Vagina (tissue), 2 donors: ENCODE measurements at regions not wholly inside any gene's neighbourhood (a gene's known extent, or its start where the extent isn't known, plus 50 kb on each side); places are given as distances from the start of the nearest gene placed in this dataset.

Source experiments
- DNase-seq, 2 donors: peaks; one replicate each; pipeline ENCODE4 v3.0.0-alpha.2; 2017; ENCODE audit errors: extremely low spot score in 2 of 2
- H3K27ac ChIP-seq: fragments of 200-600 bp; sonication (generic); one replicate; pipeline ENCODE4 v1.5.1; 2019
- H3K27me3 ChIP-seq: fragments of 200-600 bp; sonication (generic); one replicate; pipeline ENCODE4 v1.5.1; 2019
- H3K36me3 ChIP-seq, 2 donors: fragments of 200-600 bp; sonication (generic); one replicate each; pipeline ENCODE4 v1.5.1; 2017 to 2019
- H3K4me1 ChIP-seq: fragments of 200-600 bp; sonication (generic); one replicate; pipeline ENCODE4 v1.5.1; 2019
- H3K4me3 ChIP-seq, 2 donors: fragments of 200-600 bp; sonication (generic); 1 replicate in 1 of 2; 2 replicates in 1 of 2; pipeline ENCODE4 v1.5.1; 2016 to 2019
- H3K9me3 ChIP-seq: fragments of 200-600 bp; sonication (generic); one replicate; pipeline ENCODE4 v1.5.1; 2019
- CTCF ChIP-seq, 3 experiments: fragments of 450-650 bp in 2 of 3; fragments of 200-600 bp in 1 of 3; sonication (generic) in 1 of 3; IDR thresholded peaks; one replicate each; pipeline ENCODE4 v1.5.1; 2017 to 2019; ENCODE audit warnings: antibody characterized with exemption in 3 of 3, mild to moderate bottlenecking in 2 of 3, moderate library complexity in 2 of 3
- POLR2A ChIP-seq, 2 donors: fragments of 450-650 bp; IDR thresholded peaks; one replicate each; pipeline ENCODE4 v1.6.1; 2017; ENCODE audit warnings: antibody characterized with exemption in 2 of 2, mild to moderate bottlenecking in 2 of 2, moderate library complexity in 2 of 2
- POLR2AphosphoS5 ChIP-seq, 2 donors: sonication (generic); formaldehyde crosslinking; IDR thresholded peaks; one replicate each; pipeline ENCODE4 v1.9.0; 2017; ENCODE audit warnings: antibody characterized with exemption in 2 of 2, mild to moderate bottlenecking in 2 of 2, low read depth in 1 of 2; ENCODE audit not compliant: insufficient read depth in 1 of 2
- intact Hi-C: fragments of 100-400 bp; cut with DNase I; formaldehyde crosslinking; loops from one replicate; pipeline ENCODE4 v1.15.1; 2023

GRCh38 chr4:135186002-135186401 is 984.4 kb upstream of the PABPC4L start:
- no peak overlapping the region for H3K27ac ChIP-seq
- no peak overlapping the region for H3K4me3 ChIP-seq
- H3K27me3 ChIP-seq = no peaks in the 10 kb centered on the region
- no peaks in the 10 kb centered on the region for H3K9me3 ChIP-seq
- intact Hi-C loops = no loop called here
- no peak for DNase-seq
- no peak for TF ChIP-seq CTCF (IDR thresholded peaks at IDR 0.05)
- TF ChIP-seq POLR2A (IDR thresholded peaks at IDR 0.05) = no peak
- TF ChIP-seq POLR2AphosphoS5 (IDR thresholded peaks at IDR 0.05; ENCODE audit: insufficient read depth in 1 of 2, low read depth in 1 of 2) = no peak
- H3K4me1 ChIP-seq = no peaks in the 10 kb centered on the region
- no peaks in the 10 kb centered on the region for H3K36me3 ChIP-seq

GRCh38 chr4:135185256-135185655 is 983.7 kb upstream of the PABPC4L start:
- H3K36me3 ChIP-seq = no peaks in the 10 kb centered on the region
- intact Hi-C loops = no loop called here
- TF ChIP-seq POLR2A (IDR thresholded peaks at IDR 0.05) (no peak), CTCF (IDR thresholded peaks at IDR 0.05) (no peak), POLR2AphosphoS5 (IDR thresholded peaks at IDR 0.05; ENCODE audit: insufficient read depth in 1 of 2, low read depth in 1 of 2) (no peak)
- H3K27me3 ChIP-seq = no peaks in the 10 kb centered on the region
- DNase-seq = no peak
- no peak overlapping the region for H3K27ac ChIP-seq
- no peak overlapping the region for H3K4me3 ChIP-seq
- H3K9me3 ChIP-seq = no peaks in the 10 kb centered on the region
- H3K4me1 ChIP-seq = no peaks in the 10 kb centered on the region

DNA sequence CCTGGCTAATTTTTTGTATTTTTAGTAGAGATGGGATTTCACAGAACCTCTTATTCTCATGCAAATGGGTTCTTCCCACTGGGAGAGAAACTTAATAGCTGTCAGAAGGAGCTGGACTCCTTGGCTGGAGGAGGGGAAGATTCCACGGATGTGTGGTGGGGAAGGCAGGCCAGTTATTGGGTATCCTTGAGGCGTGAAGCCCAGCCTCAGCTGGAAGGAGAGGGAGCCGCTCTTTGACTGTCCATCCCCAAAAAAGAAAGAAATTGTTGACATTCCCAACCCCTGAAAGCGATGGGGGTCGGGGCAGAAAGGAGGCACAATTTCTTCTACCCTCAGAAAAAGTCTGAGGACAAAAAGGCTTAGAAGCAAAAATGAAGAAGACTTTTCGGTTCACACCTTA is 983.1 kb upstream of the PABPC4L start:
- Histone ChIP-seq H3K27ac (no peak overlapping the region), H3K27me3 (no peaks in the 10 kb centered on the region), H3K9me3 (no peaks in the 10 kb centered on the region), H3K4me3 (no peak overlapping the region), H3K36me3 (no peaks in the 10 kb centered on the region), H3K4me1 (no peaks in the 10 kb centered on the region)
- DNase-seq = no peak
- intact Hi-C loops = no loop called here
- TF ChIP-seq POLR2AphosphoS5 (IDR thresholded peaks at IDR 0.05; ENCODE audit: insufficient read depth in 1 of 2, low read depth in 1 of 2) = no peak
- TF ChIP-seq CTCF (IDR thresholded peaks at IDR 0.05) = no peak
- no peak for TF ChIP-seq POLR2A (IDR thresholded peaks at IDR 0.05)

DNA sequence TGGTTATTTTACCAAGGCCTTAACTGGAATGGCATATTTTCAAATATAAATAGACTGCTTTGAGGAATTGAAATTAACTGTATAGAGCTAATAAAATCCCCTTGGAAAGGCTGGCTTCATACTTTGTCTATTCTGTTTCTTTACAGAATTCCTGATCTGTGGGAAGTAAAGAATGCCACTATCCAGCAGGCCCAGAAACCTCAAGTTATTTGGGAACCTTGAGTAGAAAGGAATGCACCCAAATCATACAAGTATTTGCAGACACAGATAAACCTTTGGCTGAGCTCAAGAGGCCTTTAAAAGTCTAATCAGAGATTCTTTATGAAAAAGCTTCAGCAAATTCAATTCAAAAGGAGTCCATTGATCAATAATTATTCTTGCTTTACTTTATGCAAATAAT is 975.7 kb upstream of the PABPC4L start:
- TF ChIP-seq POLR2A (IDR thresholded peaks at IDR 0.05) (no peak), CTCF (IDR thresholded peaks at IDR 0.05) (no peak), POLR2AphosphoS5 (IDR thresholded peaks at IDR 0.05; ENCODE audit: insufficient read depth in 1 of 2, low read depth in 1 of 2) (no peak)
- intact Hi-C loops = no loop called here

DNA sequence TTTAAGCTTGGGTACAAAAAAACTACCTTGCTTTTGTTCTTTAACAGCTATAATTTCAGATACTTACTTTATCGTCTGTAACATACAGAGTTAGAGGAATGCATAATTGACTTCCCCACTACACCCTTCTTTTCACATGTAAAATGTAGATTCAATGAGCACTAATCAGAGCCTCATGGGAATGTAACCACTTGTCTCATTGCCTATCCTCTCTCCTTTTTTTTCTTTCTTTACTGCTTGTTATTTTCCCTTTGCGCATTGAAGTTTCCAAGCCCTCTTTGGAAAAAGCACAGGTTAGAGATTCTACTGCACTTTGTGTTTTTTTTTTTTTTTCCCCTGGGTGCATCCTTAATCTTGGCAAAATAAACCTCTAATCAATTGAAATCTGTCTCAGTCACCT is 965.1 kb upstream of the PABPC4L start:
- no peaks in the 10 kb centered on the region for H3K4me1 ChIP-seq
- intact Hi-C loops = no loop called here
- H3K4me3 ChIP-seq = no peak overlapping the region
- H3K27ac ChIP-seq = no peak overlapping the region
- H3K27me3 ChIP-seq = no peaks in the 10 kb centered on the region
- no peak for TF ChIP-seq CTCF (IDR thresholded peaks at IDR 0.05)
- no peak for TF ChIP-seq POLR2AphosphoS5 (IDR thresholded peaks at IDR 0.05; ENCODE audit: insufficient read depth in 1 of 2, low read depth in 1 of 2)
- TF ChIP-seq POLR2A (IDR thresholded peaks at IDR 0.05) = no peak
- no peaks in the 10 kb centered on the region for H3K36me3 ChIP-seq
- no peaks in the 10 kb centered on the region for H3K9me3 ChIP-seq
- no peak for DNase-seq

More for the DNA sequence above, 975.7 kb upstream of the PABPC4L start:
- no peak for DNase-seq
- Histone ChIP-seq H3K27ac (no peak overlapping the region), H3K4me3 (no peak overlapping the region), H3K27me3 (no peaks in the 10 kb centered on the region), H3K36me3 (no peaks in the 10 kb centered on the region), H3K4me1 (no peaks in the 10 kb centered on the region), H3K9me3 (no peaks in the 10 kb centered on the region)
